IMR-90 (cell line): ENCODE measurements at regions not wholly inside any gene's neighbourhood (a gene's known extent, or its start where the extent isn't known, plus 50 kb on each side); places are given as distances from the start of the nearest gene placed in this dataset.

ENCODE experiments used
- ATAC-seq: fragments of 200-7000 bp; cut with Tn5 transposase; 2 replicates; pipeline ENCODE4 v1.9.1; 2020; ENCODE audit warnings: low read depth, mild to moderate bottlenecking, moderate library complexity
- BruUV-seq: library from RNA; stranded (reverse); fragments of 400-500 nt; replicated peaks from 2 replicates; lab custom pipeline; 2021; lab: Mats Ljungman, UMichigan
- CTCF ChIA-PET: fragments of 300-600 bp; formaldehyde crosslinking; extraction: SDS; loops from one replicate; lab custom pipeline; 2021; ENCODE audit warnings: antibody characterized with exemption; lab: Yijun Ruan, JAX
- POLR2A ChIA-PET: fragments of 300-600 bp; sonication (Branson Sonifier 250); formaldehyde crosslinking; loops from one replicate; lab custom pipeline; 2022; ENCODE audit warnings: antibody characterized with exemption; ENCODE audit not compliant: unreplicated experiment; lab: Charles Lee
- DNase-seq: peaks from one replicate; pipeline ENCODE4 v3.0.0; 2013
- H2AFZ ChIP-seq: replicated peaks from 2 replicates; pipeline ENCODE3; 2013; ENCODE audit warnings: low read length, mild to moderate bottlenecking; ENCODE audit not compliant: poor library complexity
- H2AK5ac ChIP-seq: 2 replicates; pipeline ENCODE4 v1.6.1; 2013; ENCODE audit warnings: low read depth, low read length, inconsistent platforms
- H2AK9ac ChIP-seq: replicated peaks from 2 replicates; pipeline ENCODE3; 2013; ENCODE audit warnings: mild to moderate bottlenecking, low read depth, low read length, moderate library complexity; ENCODE audit not compliant: poor library complexity
- H2BK120ac ChIP-seq: 2 replicates; pipeline ENCODE4 v1.6.1; 2013; ENCODE audit warnings: low read depth, low read length, inconsistent platforms
- H2BK15ac ChIP-seq: 3 replicates; pipeline ENCODE4 v1.6.1; 2013; ENCODE audit warnings: low read depth, low read length, inconsistent platforms
- H2BK20ac ChIP-seq: 2 replicates; pipeline ENCODE4 v1.6.1; 2013; ENCODE audit warnings: low read depth, mild to moderate bottlenecking, inconsistent platforms, low read length, moderate library complexity
- H2BK5ac ChIP-seq: 2 replicates; pipeline ENCODE4 v1.6.1; 2013; ENCODE audit warnings: mild to moderate bottlenecking, low read depth, low read length, inconsistent platforms; ENCODE audit not compliant: poor library complexity, severe bottlenecking
- H3K14ac ChIP-seq: replicated peaks from 2 replicates; pipeline ENCODE4 v1.6.1; 2013; ENCODE audit warnings: low read depth, low read length, inconsistent platforms
- H3K18ac ChIP-seq: 2 replicates; pipeline ENCODE4 v1.6.1; 2013; ENCODE audit warnings: low read depth, low read length, control low read depth
- H3K23ac ChIP-seq: 2 replicates; pipeline ENCODE4 v1.6.1; 2013; ENCODE audit warnings: low read depth, low read length, inconsistent platforms
- H3K27ac ChIP-seq: 2 replicates; pipeline ENCODE4 v1.5.1; 2013; ENCODE audit warnings: mild to moderate bottlenecking, control low read depth, low read length; ENCODE audit not compliant: insufficient read depth
- H3K27me3 ChIP-seq: 2 replicates; pipeline ENCODE4 v1.6.1; 2013; ENCODE audit warnings: low read length; ENCODE audit not compliant: control insufficient read depth, insufficient read depth
- H3K36me3 ChIP-seq: 2 replicates; pipeline ENCODE4 v1.6.1; 2013; ENCODE audit warnings: low read length, mixed read lengths; ENCODE audit not compliant: control insufficient read depth, insufficient read depth
- H3K4ac ChIP-seq: 2 replicates; pipeline ENCODE4 v1.6.1; 2013; ENCODE audit warnings: low read depth, low read length, inconsistent platforms
- H3K4me1 ChIP-seq: 2 replicates; pipeline ENCODE4 v1.6.1; 2013; ENCODE audit warnings: low read length, mixed read lengths; ENCODE audit not compliant: control insufficient read depth, insufficient read depth
- H3K4me2 ChIP-seq: 2 replicates; pipeline ENCODE4 v1.6.1; 2013; ENCODE audit warnings: low read depth, mild to moderate bottlenecking, control low read depth, low read length, moderate library complexity
- H3K4me3 ChIP-seq: 2 replicates; pipeline ENCODE4 v1.5.1; 2013; ENCODE audit warnings: low read depth, mild to moderate bottlenecking, control low read depth, low read length, moderate library complexity; ENCODE audit not compliant: insufficient read depth
- H3K56ac ChIP-seq: 2 replicates; pipeline ENCODE4 v1.6.1; 2013; ENCODE audit warnings: low read length, inconsistent platforms; ENCODE audit not compliant: insufficient read depth; ENCODE audit errors: extremely low read depth
- H3K79me1 ChIP-seq, 2 experiments: 2 replicates each; pipeline ENCODE4 v1.6.1; 2013; ENCODE audit warnings: low read length in 2 of 2, inconsistent platforms in 1 of 2, low read depth in 1 of 2
- H3K9ac ChIP-seq: 2 replicates; pipeline ENCODE4 v1.6.1; 2013; ENCODE audit warnings: low read depth, low read length, control low read depth
- H3K9me1 ChIP-seq: 2 replicates; pipeline ENCODE4 v1.6.1; 2013; ENCODE audit warnings: low read length, inconsistent platforms; ENCODE audit not compliant: insufficient read depth
- H3K9me3 ChIP-seq: 2 replicates; pipeline ENCODE4 v1.6.1; 2013; ENCODE audit warnings: low read length; ENCODE audit not compliant: control insufficient read depth, insufficient read depth
- H4K20me1 ChIP-seq: 2 replicates; pipeline ENCODE4 v1.6.1; 2013; ENCODE audit warnings: low read length, inconsistent platforms; ENCODE audit not compliant: insufficient read depth
- H4K5ac ChIP-seq: 2 replicates; pipeline ENCODE4 v1.6.1; 2013; ENCODE audit warnings: mild to moderate bottlenecking, low read depth, low read length, control low read depth
- H4K8ac ChIP-seq, 2 experiments: 2 replicates each; pipeline ENCODE4 v1.6.1; 2013; ENCODE audit warnings: low read depth in 2 of 2, low read length in 2 of 2, control low read depth in 1 of 2, inconsistent platforms in 1 of 2
- H4K91ac ChIP-seq: 2 replicates; pipeline ENCODE4 v1.6.1; 2013; ENCODE audit warnings: low read depth, low read length, inconsistent platforms; ENCODE audit not compliant: insufficient read depth
- BHLHE40 ChIP-seq: fragments of 150-350 bp; IDR thresholded peaks from 2 replicates; pipeline ENCODE4 v1.6.1; 2016; ENCODE audit warnings: mild to moderate bottlenecking, low read depth, low read length
- CEBPB ChIP-seq: IDR thresholded peaks from 2 replicates; pipeline ENCODE4 v1.6.1; 2012; ENCODE audit warnings: low read depth, low read length, improper control_type of control experiment
- CHD1 ChIP-seq: IDR thresholded peaks from 2 replicates; pipeline ENCODE4 v1.6.1; 2012; ENCODE audit warnings: low read depth, low read length, improper control_type of control experiment
- CTCF ChIP-seq: conservative IDR thresholded peaks from 2 replicates; pipeline ENCODE4 v1.5.1; 2012; ENCODE audit warnings: mild to moderate bottlenecking, low read depth, low read length, improper control_type of control experiment
- ELK1 ChIP-seq: fragments of 150-350 bp; IDR thresholded peaks from 2 replicates; pipeline ENCODE4 v1.6.1; 2016; ENCODE audit warnings: low read depth, mild to moderate bottlenecking, low read length, moderate library complexity, borderline replicate concordance
- FOS ChIP-seq: fragments of 150-350 bp; IDR thresholded peaks from 2 replicates; pipeline ENCODE4 v1.6.1; 2016; ENCODE audit warnings: low read depth, low read length
- NFE2L2 ChIP-seq: fragments of 150-350 bp; IDR thresholded peaks from 2 replicates; pipeline ENCODE4 v1.6.1; 2016; ENCODE audit warnings: low read depth, mild to moderate bottlenecking, low read length
- POLR2A ChIP-seq: IDR thresholded peaks from 2 replicates; pipeline ENCODE4 v1.6.1; 2012; ENCODE audit warnings: mild to moderate bottlenecking, low read depth, low read length
- RAD21 ChIP-seq: IDR thresholded peaks from 2 replicates; pipeline ENCODE4 v1.6.1; 2012; ENCODE audit warnings: low read length, improper control_type of control experiment
- RCOR1 ChIP-seq: IDR thresholded peaks from 2 replicates; pipeline ENCODE4 v1.6.1; 2012; ENCODE audit warnings: mild to moderate bottlenecking, low read length, improper control_type of control experiment; ENCODE audit not compliant: insufficient replicate concordance
- RFX5 ChIP-seq: IDR thresholded peaks from 2 replicates; pipeline ENCODE4 v1.8.0; 2012; ENCODE audit warnings: low read depth, mild to moderate bottlenecking, low read length, moderate library complexity
- SMC3 ChIP-seq: fragments of 150-350 bp; IDR thresholded peaks from 2 replicates; pipeline ENCODE4 v1.6.1; 2016; ENCODE audit warnings: low read depth, mild to moderate bottlenecking, antibody characterized with exemption, low read length, moderate library complexity
- USF2 ChIP-seq: fragments of 150-350 bp; IDR thresholded peaks from 2 replicates; pipeline ENCODE4 v1.6.1; 2017; ENCODE audit warnings: mild to moderate bottlenecking, antibody characterized with exemption, low read length, low read depth
- WGBS, 2 experiments: methylation state at CpG; one replicate each; pipeline versions ENCODE4 v1.1.5 to v1.1.7; 2013; ENCODE audit warnings: missing lambda C conversion rate in 2 of 2; ENCODE audit not compliant: insufficient read length in 1 of 2; ENCODE audit errors: extremely low coverage in 2 of 2; 5-methylcytosine and 5-hydroxymethylcytosine counted together
- dilution Hi-C: fragments of 300-500 bp; cut with HindIII; formaldehyde crosslinking; loops from one replicate; pipeline ENCODE4 v1.14.3; 2018; ENCODE audit warnings: low sequenced_read_pairs; ENCODE audit not compliant: unreplicated experiment
- in situ Hi-C: fragments of 300-500 bp; cut with MboI; formaldehyde crosslinking; loops from 3 replicates; pipeline ENCODE4 v1.14.3; 2019; ENCODE audit warnings: low sequenced_read_pairs, inconsistent platforms, mixed read lengths
- intact Hi-C: fragments of 100-400 bp; cut with micrococcal nuclease; formaldehyde crosslinking; loops from 2 replicates; pipeline ENCODE4 v1.10.0; 2022

- WGBS, 2 experiments, result 60% methylated on average over 1 of the region's 6 CpGs; no CpG with 5 or more reads in 1 of the 2 experiments
- Histone ChIP-seq H3K79me1 (no peaks in the 10 kb centered on the region), H3K4me1 (no peaks in the 10 kb centered on the region), H3K27me3 (peaks cover 23% of the 10 kb centered on the region), H4K5ac (no peak overlapping the region), H3K4me2 (no peak overlapping the region), H3K56ac (no peak overlapping the region), H4K8ac (no peak overlapping the region), H4K91ac (no peak overlapping the region), H2BK20ac (no peak overlapping the region), H3K4me3 (no peak overlapping the region), H3K14ac (no peak overlapping the region), H3K4ac (no peak overlapping the region), H2BK5ac (no peak overlapping the region), H2AK9ac (no peak overlapping the region), H4K20me1 (no peaks in the 10 kb centered on the region), H3K27ac (no peak overlapping the region), H2BK120ac (no peak overlapping the region), H3K36me3 (no peaks in the 10 kb centered on the region), H2AFZ (no peak overlapping the region), H2BK15ac (no peak overlapping the region), H3K9me1 (no peaks in the 10 kb centered on the region), H3K18ac (no peak overlapping the region), H2AK5ac (no peak overlapping the region), H3K23ac (no peak overlapping the region), H3K9me3 (no peaks in the 10 kb centered on the region), H3K9ac (no peak overlapping the region)
- DNase-seq, result no peak
- intact Hi-C loops, result no loop called here
- no peak for ATAC-seq
- ChIA-PET CTCF (no interaction called here), POLR2A (no interaction called here)
- dilution Hi-C loops, result no loop called here
- TF ChIP-seq CEBPB, result no peak
- no peak for TF ChIP-seq CTCF
- no peak for TF ChIP-seq BHLHE40
- no peak for TF ChIP-seq USF2
- TF ChIP-seq RAD21, result no peak
- TF ChIP-seq NFE2L2, result no peak
- no peak for TF ChIP-seq SMC3
- TF ChIP-seq RCOR1, result no peak
- no peak for TF ChIP-seq ELK1
- no peak for TF ChIP-seq POLR2A
- TF ChIP-seq CHD1, result no peak
- TF ChIP-seq RFX5, result no peak
- no peak for TF ChIP-seq FOS
- in situ Hi-C loops, result no loop called here
- no TSS peak for BruUV-seq
These were observed 206.9 kb upstream of the MVB12B start for GRCh38 chr9:126119731-126120130.
